Karpas-422 (cell line): ENCODE measurements at regions not wholly inside any gene's neighbourhood (a gene's known extent, or its start where the extent isn't known, plus 50 kb on each side); places are given as distances from the start of the nearest gene placed in this dataset.

Source experiments
- DNase-seq: peaks from one replicate; pipeline ENCODE4 v3.0.0-alpha.2; 2015
- H2AFZ ChIP-seq: fragments of 200-600 bp; sonication (generic); 2 replicates; pipeline ENCODE4 v1.6.1; 2014; ENCODE audit warnings: antibody characterized with exemption, low read length, mixed read lengths
- H3K27ac ChIP-seq: fragments of 200-600 bp; sonication (generic); 2 replicates; pipeline ENCODE4 v1.5.1; 2014; ENCODE audit warnings: mild to moderate bottlenecking, low read length, moderate library complexity
- H3K27me3 ChIP-seq: fragments of 200-600 bp; sonication (generic); 2 replicates; pipeline ENCODE4 v1.6.1; 2014; ENCODE audit warnings: low read length, mixed read lengths
- H3K36me3 ChIP-seq: fragments of 200-600 bp; sonication (generic); 2 replicates; pipeline ENCODE4 v1.6.1; 2014; ENCODE audit warnings: low read length, mixed read lengths; ENCODE audit not compliant: insufficient read depth
- H3K4me1 ChIP-seq: fragments of 200-600 bp; sonication (generic); 2 replicates; pipeline ENCODE4 v1.6.1; 2014; ENCODE audit warnings: mild to moderate bottlenecking, low read length, mixed read lengths
- H3K4me2 ChIP-seq: fragments of 200-600 bp; sonication (generic); 2 replicates; pipeline ENCODE4 v1.6.1; 2014; ENCODE audit warnings: low read length, low read depth, mild to moderate bottlenecking; ENCODE audit not compliant: poor library complexity, severe bottlenecking
- H3K4me3 ChIP-seq: fragments of 200-600 bp; sonication (generic); 2 replicates; pipeline ENCODE4 v1.5.1; 2014; ENCODE audit warnings: mild to moderate bottlenecking, antibody characterized with exemption, low read length, mixed read lengths
- H3K79me2 ChIP-seq: fragments of 200-600 bp; sonication (generic); 2 replicates; pipeline ENCODE4 v1.6.1; 2014; ENCODE audit warnings: mild to moderate bottlenecking, low read length, mixed read lengths
- H3K9ac ChIP-seq: fragments of 200-600 bp; sonication (generic); 2 replicates; pipeline ENCODE4 v1.6.0; 2014; ENCODE audit warnings: low read length
- H3K9me2 ChIP-seq: fragments of 200-600 bp; sonication (generic), shearing (Covaris generic); replicated peaks from 2 replicates; pipeline ENCODE4 v1.6.0; 2014; ENCODE audit warnings: mild to moderate bottlenecking, low read length, moderate library complexity; ENCODE audit not compliant: insufficient read depth
- H3K9me3 ChIP-seq: fragments of 300-700, 200-600 bp; sonication (generic); 2 replicates; pipeline ENCODE4 v1.6.1; 2014; ENCODE audit warnings: low read length, mixed read lengths
- H4K20me1 ChIP-seq: fragments of 200-600 bp; sonication (generic); 2 replicates; pipeline ENCODE4 v1.6.1; 2014; ENCODE audit warnings: mild to moderate bottlenecking, antibody characterized with exemption, low read length, low read depth; ENCODE audit not compliant: insufficient read depth

GRCh38 chr9:24488896-24489295, 56.8 kb downstream of the IZUMO3 start:
- no peaks in the 10 kb centered on the region for H3K4me1 ChIP-seq
- no peaks in the 10 kb centered on the region for H3K27me3 ChIP-seq
- no peak overlapping the region for H3K4me3 ChIP-seq
- no peak overlapping the region for H3K9ac ChIP-seq
- H3K79me2 ChIP-seq = no peaks in the 10 kb centered on the region
- no peak overlapping the region for H3K27ac ChIP-seq
- H3K9me2 ChIP-seq = no peaks in the 10 kb centered on the region; the same call in 1 of the 2 replicates
- no peak overlapping the region for H2AFZ ChIP-seq
- H3K36me3 ChIP-seq = no peaks in the 10 kb centered on the region
- DNase-seq = no peak
- H4K20me1 ChIP-seq = no peaks in the 10 kb centered on the region
- H3K9me3 ChIP-seq = peaks cover 9% of the 10 kb centered on the region
- no peak overlapping the region for H3K4me2 ChIP-seq

- H3K36me3 ChIP-seq = no peaks in the 10 kb centered on the region
- no peak overlapping the region for H2AFZ ChIP-seq
- no peak overlapping the region for H3K27ac ChIP-seq
- no peaks in the 10 kb centered on the region for H4K20me1 ChIP-seq
- no peaks in the 10 kb centered on the region; the same call in 1 of the 2 replicates for H3K9me2 ChIP-seq
- peaks cover 14% of the 10 kb centered on the region for H3K9me3 ChIP-seq
- H3K79me2 ChIP-seq = no peaks in the 10 kb centered on the region
- H3K4me2 ChIP-seq = no peak overlapping the region
- no peak overlapping the region for H3K9ac ChIP-seq
- DNase-seq = no peak
- no peaks in the 10 kb centered on the region for H3K4me1 ChIP-seq
- H3K4me3 ChIP-seq = no peak overlapping the region
- H3K27me3 ChIP-seq = no peaks in the 10 kb centered on the region
Measured at GRCh38 chr9:24487946-24488345, 57.8 kb downstream of the IZUMO3 start.

- Histone ChIP-seq H3K4me3 (no peak overlapping the region), H3K27me3 (no peaks in the 10 kb centered on the region), H3K4me1 (no peaks in the 10 kb centered on the region), H3K36me3 (no peaks in the 10 kb centered on the region), H3K27ac (no peak overlapping the region), H3K9me2 (no peaks in the 10 kb centered on the region; the same call in 1 of the 2 replicates), H3K9ac (no peak overlapping the region), H2AFZ (no peak overlapping the region), H4K20me1 (no peaks in the 10 kb centered on the region), H3K9me3 (peaks cover 16% of the 10 kb centered on the region), H3K4me2 (no peak overlapping the region), H3K79me2 (no peaks in the 10 kb centered on the region)
- no peak for DNase-seq
Measured at GRCh38 chr9:24487250-24487861, 58.3 kb downstream of the IZUMO3 start.

GRCh38 chr9:24479361-24480059, 66.2 kb downstream of the IZUMO3 start:
- Histone ChIP-seq H4K20me1 (no peaks in the 10 kb centered on the region), H3K9me3 (peaks cover 27% of the 10 kb centered on the region), H3K79me2 (no peaks in the 10 kb centered on the region), H2AFZ (no peak overlapping the region), H3K27me3 (no peaks in the 10 kb centered on the region), H3K36me3 (no peaks in the 10 kb centered on the region), H3K9ac (no peak overlapping the region), H3K4me2 (no peak overlapping the region), H3K9me2 (no peaks in the 10 kb centered on the region), H3K27ac (no peak overlapping the region), H3K4me3 (no peak overlapping the region), H3K4me1 (no peaks in the 10 kb centered on the region)
- DNase-seq = no peak

- no peak for DNase-seq
- Histone ChIP-seq H3K4me2 (no peak overlapping the region), H3K27me3 (no peaks in the 10 kb centered on the region), H3K4me3 (no peak overlapping the region), H3K79me2 (no peaks in the 10 kb centered on the region), H3K9me2 (no peaks in the 10 kb centered on the region), H3K4me1 (no peaks in the 10 kb centered on the region), H4K20me1 (no peaks in the 10 kb centered on the region), H3K36me3 (no peaks in the 10 kb centered on the region), H3K9ac (no peak overlapping the region), H3K27ac (no peak overlapping the region), H2AFZ (no peak overlapping the region), H3K9me3 (peaks cover 11% of the 10 kb centered on the region)
Measured at GRCh38 chr9:24464319-24464951, 81.3 kb downstream of the IZUMO3 start.

GRCh38 chr9:24462951-24463350, 82.7 kb downstream of the IZUMO3 start:
- no peaks in the 10 kb centered on the region for H4K20me1 ChIP-seq
- no peaks in the 10 kb centered on the region for H3K9me2 ChIP-seq
- DNase-seq = no peak
- H3K27me3 ChIP-seq = no peaks in the 10 kb centered on the region
- no peaks in the 10 kb centered on the region for H3K36me3 ChIP-seq
- no peak overlapping the region for H2AFZ ChIP-seq
- H3K9ac ChIP-seq = no peak overlapping the region
- H3K4me1 ChIP-seq = no peaks in the 10 kb centered on the region
- peaks cover 18% of the 10 kb centered on the region for H3K9me3 ChIP-seq
- no peak overlapping the region for H3K4me2 ChIP-seq
- H3K27ac ChIP-seq = no peak overlapping the region
- H3K4me3 ChIP-seq = no peak overlapping the region
- H3K79me2 ChIP-seq = no peaks in the 10 kb centered on the region

GRCh38 chr9:24460781-24461180, 84.9 kb downstream of the IZUMO3 start:
- Histone ChIP-seq H3K27ac (no peak overlapping the region), H3K9me3 (peaks cover 23% of the 10 kb centered on the region), H3K36me3 (no peaks in the 10 kb centered on the region), H3K9ac (no peak overlapping the region), H4K20me1 (no peaks in the 10 kb centered on the region), H3K9me2 (no peaks in the 10 kb centered on the region), H3K79me2 (no peaks in the 10 kb centered on the region), H3K27me3 (no peaks in the 10 kb centered on the region), H3K4me1 (no peaks in the 10 kb centered on the region), H2AFZ (no peak overlapping the region), H3K4me2 (no peak overlapping the region), H3K4me3 (no peak overlapping the region)
- no peak for DNase-seq

- Histone ChIP-seq H3K36me3 (no peaks in the 10 kb centered on the region), H4K20me1 (no peaks in the 10 kb centered on the region), H3K79me2 (no peaks in the 10 kb centered on the region), H3K4me2 (no peak overlapping the region), H3K27me3 (no peaks in the 10 kb centered on the region), H3K9me3 (peaks cover 23% of the 10 kb centered on the region), H3K9me2 (no peaks in the 10 kb centered on the region), H3K9ac (no peak overlapping the region), H3K27ac (no peak overlapping the region), H2AFZ (no peak overlapping the region), H3K4me1 (no peaks in the 10 kb centered on the region), H3K4me3 (no peak overlapping the region)
- DNase-seq = no peak
Measured at GRCh38 chr9:24459953-24460352, 85.7 kb downstream of the IZUMO3 start.
